ENCODE measurements at regions not wholly inside any gene's neighbourhood (a gene's known extent, or its start where the extent isn't known, plus 50 kb on each side); places are given as distances from the start of the nearest gene placed in this dataset.

DNA sequence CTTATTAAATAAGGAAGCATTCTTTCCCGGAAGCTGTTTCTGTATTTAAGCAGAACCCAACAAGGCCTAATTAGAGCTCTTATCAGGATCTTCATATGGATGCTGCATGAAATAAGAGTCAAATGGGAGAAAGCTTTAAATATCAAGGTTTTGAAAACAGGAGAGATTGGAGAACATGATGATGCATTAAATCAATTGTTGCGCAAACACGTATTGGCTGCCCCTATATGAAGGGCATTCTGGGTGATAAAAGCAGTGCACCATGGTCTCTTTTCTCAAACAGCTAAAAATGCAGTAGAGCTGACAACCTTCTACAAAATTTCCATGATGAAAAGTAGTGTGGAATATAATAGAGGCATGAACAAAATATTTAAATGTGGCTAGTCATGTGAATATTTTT lies 98.9 kb downstream of the TBXT start:
- TF ChIP-seq SNRNP70 (IDR thresholded peaks at IDR 0.05; ENCODE audit: low read depth, low read length) (no peak), RBFOX2 (IDR thresholded peaks at IDR 0.05; ENCODE audit: low read depth, low read length) (no peak), CEBPB (IDR thresholded peaks at IDR 0.05; ENCODE audit: borderline replicate concordance, low read depth, low read length) (peak; percentile 63), ELF1 (CRISPR knock-in tag; IDR thresholded peaks at IDR 0.05) (no peak)
- ChIA-PET POLR2A (no interaction called here), CTCF (ENCODE audit: low intra/inter-chr PET ratio, low total read pairs) (no interaction called here)
- intact Hi-C loops (cut with micrococcal nuclease; ENCODE audit: unreplicated experiment), result no loop called here
- no peaks in the 10 kb centered on the region for H4K20me1 ChIP-seq (ENCODE audit: insufficient read depth, low read length)
- DNase-seq (ENCODE audit: low spot score) (no peak), ATAC-seq (no peak), FAIRE-seq (no peak)
- H3K4me3 ChIP-seq (replicated peaks in 1 of 3; ENCODE audit: insufficient read depth in 1 of 3, low read depth in 2 of 3, low read length in 3 of 3), result no peak overlapping the region
- no peaks in the 10 kb centered on the region for H3K36me3 ChIP-seq (replicated peaks in 1 of 2; ENCODE audit: control insufficient read depth in 1 of 2, insufficient read depth in 2 of 2, low read length in 2 of 2)
- H3K27me3 ChIP-seq (ENCODE audit: control insufficient read depth in 1 of 2, insufficient read depth in 2 of 2, low read length in 2 of 2), result peaks cover 0 to 6% of the 10 kb centered on the region in 2 experiments; a peak in 1 of 5 replicates
- no TSS peak for BruUV-seq (replicated peaks)
- in situ Hi-C loops (cut with HindIII; ENCODE audit: extremely low pct_ligation_motif_present, low pct_unique_long_range_greater_than_20kb), result no loop called here
- H3K9me3 ChIP-seq (ENCODE audit: low read length), result no peaks in the 10 kb centered on the region
- 60% methylated on average over 3 of the region's 3 CpGs for WGBS (ENCODE audit: low lambda C conversion rate)
- no peak overlapping the region for H3K9ac ChIP-seq (ENCODE audit: insufficient read depth, low read depth, low read length)
- H3K27ac ChIP-seq (ENCODE audit: extremely low read length, insufficient read depth, low read length), result no peak overlapping the region
- H2AFZ ChIP-seq (ENCODE audit: low read length), result no peak overlapping the region
- no peak overlapping the region for H3K4me2 ChIP-seq (ENCODE audit: low read depth, low read length)
- H3K79me2 ChIP-seq (ENCODE audit: insufficient read depth, low read length), result no peaks in the 10 kb centered on the region
- H3K4me1 ChIP-seq (ENCODE audit: insufficient read depth, low read length), result no peaks in the 10 kb centered on the region

- CTCF ChIA-PET (ENCODE audit: low intra/inter-chr PET ratio, low total read pairs), result no interaction called here
- intact Hi-C loops (cut with micrococcal nuclease; ENCODE audit: unreplicated experiment), result no loop called here
Measured at GRCh38 chr6:166058064-166058739, 109.4 kb downstream of the TBXT start.

More at GRCh38 chr6:166058064-166058739, 109.4 kb downstream of the TBXT start:
- no peak overlapping the region for H3K27ac ChIP-seq (ENCODE audit: extremely low read length, insufficient read depth, low read length)
- H3K4me2 ChIP-seq (ENCODE audit: low read depth, low read length), result no peak overlapping the region
- H3K36me3 ChIP-seq (replicated peaks in 1 of 2; ENCODE audit: control insufficient read depth in 1 of 2, insufficient read depth in 2 of 2, low read length in 2 of 2), result no peaks in the 10 kb centered on the region
- no peaks in the 10 kb centered on the region for H4K20me1 ChIP-seq (ENCODE audit: insufficient read depth, low read length)
- H3K9ac ChIP-seq (ENCODE audit: insufficient read depth, low read depth, low read length), result no peak overlapping the region
- POLR2A ChIA-PET, result no interaction called here
- 25% methylated on average over 10 of the region's 10 CpGs for WGBS (ENCODE audit: low lambda C conversion rate)
- H3K27me3 ChIP-seq (ENCODE audit: control insufficient read depth in 1 of 2, insufficient read depth in 2 of 2, low read length in 2 of 2), result no peaks in the 10 kb centered on the region
- no peak overlapping the region for H2AFZ ChIP-seq (ENCODE audit: low read length)
- no peak for FAIRE-seq
- no peak overlapping the region for H3K4me3 ChIP-seq (replicated peaks in 1 of 3; ENCODE audit: insufficient read depth in 1 of 3, low read depth in 2 of 3, low read length in 3 of 3)
- no peak for DNase-seq (ENCODE audit: low spot score)
- TF ChIP-seq ETS1 (CRISPR knock-in tag; IDR thresholded peaks at IDR 0.05), result no peak
- TF ChIP-seq, protein P1, sequence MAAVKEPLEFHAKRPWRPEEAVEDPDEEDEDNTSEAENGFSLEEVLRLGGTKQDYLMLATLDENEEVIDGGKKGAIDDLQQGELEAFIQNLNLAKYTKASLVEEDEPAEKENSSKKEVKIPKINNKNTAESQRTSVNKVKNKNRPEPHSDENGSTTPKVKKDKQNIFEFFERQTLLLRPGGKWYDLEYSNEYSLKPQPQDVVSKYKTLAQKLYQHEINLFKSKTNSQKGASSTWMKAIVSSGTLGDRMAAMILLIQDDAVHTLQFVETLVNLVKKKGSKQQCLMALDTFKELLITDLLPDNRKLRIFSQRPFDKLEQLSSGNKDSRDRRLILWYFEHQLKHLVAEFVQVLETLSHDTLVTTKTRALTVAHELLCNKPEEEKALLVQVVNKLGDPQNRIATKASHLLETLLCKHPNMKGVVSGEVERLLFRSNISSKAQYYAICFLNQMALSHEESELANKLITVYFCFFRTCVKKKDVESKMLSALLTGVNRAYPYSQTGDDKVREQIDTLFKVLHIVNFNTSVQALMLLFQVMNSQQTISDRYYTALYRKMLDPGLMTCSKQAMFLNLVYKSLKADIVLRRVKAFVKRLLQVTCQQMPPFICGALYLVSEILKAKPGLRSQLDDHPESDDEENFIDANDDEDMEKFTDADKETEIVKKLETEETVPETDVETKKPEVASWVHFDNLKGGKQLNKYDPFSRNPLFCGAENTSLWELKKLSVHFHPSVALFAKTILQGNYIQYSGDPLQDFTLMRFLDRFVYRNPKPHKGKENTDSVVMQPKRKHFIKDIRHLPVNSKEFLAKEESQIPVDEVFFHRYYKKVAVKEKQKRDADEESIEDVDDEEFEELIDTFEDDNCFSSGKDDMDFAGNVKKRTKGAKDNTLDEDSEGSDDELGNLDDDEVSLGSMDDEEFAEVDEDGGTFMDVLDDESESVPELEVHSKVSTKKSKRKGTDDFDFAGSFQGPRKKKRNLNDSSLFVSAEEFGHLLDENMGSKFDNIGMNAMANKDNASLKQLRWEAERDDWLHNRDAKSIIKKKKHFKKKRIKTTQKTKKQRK (IDR thresholded peaks at IDR 0.05; ENCODE audit: low read length), result no peak
- no peak for TF ChIP-seq SMYD3 (CRISPR knock-in tag; IDR thresholded peaks at IDR 0.05)
- TF ChIP-seq ZNF296 (CRISPR knock-in tag; conservative IDR thresholded peaks at IDR 0.05), result no peak
- no peak for TF ChIP-seq ZNF274 (CRISPR knock-in tag; IDR thresholded peaks at IDR 0.05)
- no peak for TF ChIP-seq RXRA (CRISPR knock-in tag; IDR thresholded peaks at IDR 0.05)
- TF ChIP-seq IRF2 (CRISPR knock-in tag; IDR thresholded peaks at IDR 0.05), result no peak
- no peak for TF ChIP-seq ZNF615 (CRISPR knock-in tag; IDR thresholded peaks at IDR 0.05; ENCODE audit: borderline replicate concordance)
- TF ChIP-seq, protein P2, sequence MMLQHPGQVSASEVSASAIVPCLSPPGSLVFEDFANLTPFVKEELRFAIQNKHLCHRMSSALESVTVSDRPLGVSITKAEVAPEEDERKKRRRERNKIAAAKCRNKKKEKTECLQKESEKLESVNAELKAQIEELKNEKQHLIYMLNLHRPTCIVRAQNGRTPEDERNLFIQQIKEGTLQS (CRISPR knock-in tag; IDR thresholded peaks at IDR 0.05), result no peak
- TF ChIP-seq ZNF598 (CRISPR knock-in tag; IDR thresholded peaks at IDR 0.05; ENCODE audit: borderline replicate concordance), result no peak
- no peak for TF ChIP-seq RBFOX2 (IDR thresholded peaks at IDR 0.05; ENCODE audit: low read depth, low read length)
- no peak for TF ChIP-seq ZNF780A (CRISPR knock-in tag; IDR thresholded peaks at IDR 0.05)
- BruUV-seq (replicated peaks), result no TSS peak
- in situ Hi-C loops (cut with HindIII; ENCODE audit: extremely low pct_ligation_motif_present, low pct_unique_long_range_greater_than_20kb), result no loop called here
- ATAC-seq, result no peak
- no peaks in the 10 kb centered on the region for H3K79me2 ChIP-seq (ENCODE audit: insufficient read depth, low read length)
- no peaks in the 10 kb centered on the region for H3K4me1 ChIP-seq (ENCODE audit: insufficient read depth, low read length)
- H3K9me3 ChIP-seq (ENCODE audit: low read length), result peaks cover 22% of the 10 kb centered on the region
